ENCODE measurements at regions not wholly inside any gene's neighbourhood (a gene's known extent, or its start where the extent isn't known, plus 50 kb on each side); places are given as distances from the start of the nearest gene placed in this dataset.

DNA sequence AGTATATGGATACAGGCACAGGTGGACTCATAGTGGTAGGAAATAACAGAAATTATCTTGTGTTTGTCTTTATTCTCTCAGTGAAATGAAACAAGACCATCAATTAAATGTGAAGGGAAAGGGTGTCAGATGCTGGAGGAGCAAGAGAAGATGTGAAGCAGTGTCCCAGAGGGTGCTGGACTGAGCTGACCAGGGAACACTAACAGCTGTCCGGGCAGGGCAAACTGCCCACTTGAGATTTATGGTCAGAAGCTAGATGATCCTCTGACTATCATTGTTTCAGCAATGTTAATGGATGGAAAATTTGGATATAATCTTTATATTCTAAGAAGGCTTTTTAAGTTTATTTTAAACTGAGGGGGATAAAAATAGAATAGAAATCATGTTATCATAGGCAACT lies 267.2 kb upstream of the SLC7A11 start:
- DNase-seq (ENCODE audit: low read depth, low spot score) (no peak), FAIRE-seq (no peak)
- H3K9me1 ChIP-seq (ENCODE audit: control insufficient read depth, extremely low read depth, insufficient read depth, low read length) = no peaks in the 10 kb centered on the region
- H3K4me3 ChIP-seq (ENCODE audit: control insufficient read depth in 2 of 3, extremely low read depth in 1 of 3, insufficient read depth in 2 of 3, low read depth in 1 of 3, low read length in 3 of 3) = no peak overlapping the region
- no peak overlapping the region for H2AFZ ChIP-seq (ENCODE audit: control insufficient read depth, low read length)
- H3K27me3 ChIP-seq (ENCODE audit: control insufficient read depth, extremely low read depth, insufficient read depth, low read length) = no peaks in the 10 kb centered on the region
- no peaks in the 10 kb centered on the region for H4K20me1 ChIP-seq (ENCODE audit: control insufficient read depth, extremely low read depth, insufficient read depth, low read length)
- H3K9me3 ChIP-seq (ENCODE audit: control insufficient read depth, low read depth, low read length) = no peaks in the 10 kb centered on the region
- no peak overlapping the region for H3K9ac ChIP-seq (ENCODE audit: control insufficient read depth, extremely low read depth, insufficient read depth, low read length)
- H3K36me3 ChIP-seq (ENCODE audit: control insufficient read depth in 2 of 2, extremely low read depth in 1 of 2, insufficient read depth in 2 of 2, low read length in 2 of 2) = no peaks in the 10 kb centered on the region
- H3K4me1 ChIP-seq (ENCODE audit: control insufficient read depth, extremely low read depth, insufficient read depth, low read length) = no peaks in the 10 kb centered on the region
- H3K27ac ChIP-seq (ENCODE audit: control insufficient read depth, insufficient read depth, low read length) = no peak overlapping the region
- no peak overlapping the region for H3K4me2 ChIP-seq (ENCODE audit: control insufficient read depth, extremely low read depth, insufficient read depth, low read depth, low read length)
- H3K79me2 ChIP-seq (ENCODE audit: control insufficient read depth, insufficient read depth, low read length) = no peaks in the 10 kb centered on the region
- TF ChIP-seq, protein P1, sequence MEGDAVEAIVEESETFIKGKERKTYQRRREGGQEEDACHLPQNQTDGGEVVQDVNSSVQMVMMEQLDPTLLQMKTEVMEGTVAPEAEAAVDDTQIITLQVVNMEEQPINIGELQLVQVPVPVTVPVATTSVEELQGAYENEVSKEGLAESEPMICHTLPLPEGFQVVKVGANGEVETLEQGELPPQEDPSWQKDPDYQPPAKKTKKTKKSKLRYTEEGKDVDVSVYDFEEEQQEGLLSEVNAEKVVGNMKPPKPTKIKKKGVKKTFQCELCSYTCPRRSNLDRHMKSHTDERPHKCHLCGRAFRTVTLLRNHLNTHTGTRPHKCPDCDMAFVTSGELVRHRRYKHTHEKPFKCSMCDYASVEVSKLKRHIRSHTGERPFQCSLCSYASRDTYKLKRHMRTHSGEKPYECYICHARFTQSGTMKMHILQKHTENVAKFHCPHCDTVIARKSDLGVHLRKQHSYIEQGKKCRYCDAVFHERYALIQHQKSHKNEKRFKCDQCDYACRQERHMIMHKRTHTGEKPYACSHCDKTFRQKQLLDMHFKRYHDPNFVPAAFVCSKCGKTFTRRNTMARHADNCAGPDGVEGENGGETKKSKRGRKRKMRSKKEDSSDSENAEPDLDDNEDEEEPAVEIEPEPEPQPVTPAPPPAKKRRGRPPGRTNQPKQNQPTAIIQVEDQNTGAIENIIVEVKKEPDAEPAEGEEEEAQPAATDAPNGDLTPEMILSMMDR (optimal IDR thresholded peaks at IDR 0.05 in 1 of 3, IDR thresholded peaks at IDR 0.05 in 1 of 3, conservative IDR thresholded peaks at IDR 0.05 in 1 of 3; ENCODE audit: extremely low read depth in 1 of 3, insufficient read depth in 2 of 3, low read length in 3 of 3) = no peak
- no peak for TF ChIP-seq EZH2 (IDR thresholded peaks at IDR 0.05; ENCODE audit: low read length)
- dilution Hi-C loops (cut with MboI; ENCODE audit: extremely low pct_ligation_motif_present, low sequenced_read_pairs) = no loop called here

DNA sequence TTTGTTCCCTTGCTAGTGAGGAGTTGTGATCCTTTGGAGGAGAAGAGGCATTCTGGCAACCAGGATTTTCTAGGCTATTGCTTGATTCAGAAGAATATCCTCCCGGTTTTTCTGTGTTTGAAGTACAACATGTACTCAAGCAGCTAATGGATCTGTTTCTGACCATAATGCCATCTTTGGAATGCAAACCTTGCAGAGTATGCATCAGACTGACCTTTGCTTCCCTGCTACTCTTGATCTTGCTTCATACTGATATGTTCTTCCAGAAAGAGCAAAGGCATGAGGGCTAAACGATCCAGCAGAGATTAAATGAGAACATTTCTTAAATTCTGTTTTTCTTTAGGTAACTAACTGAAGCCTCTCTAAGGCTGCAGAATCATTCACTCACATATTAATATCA lies 265.4 kb upstream of the SLC7A11 start:
- no peak for FAIRE-seq
- H3K4me1 ChIP-seq (ENCODE audit: control insufficient read depth, extremely low read depth, insufficient read depth, low read length) = no peaks in the 10 kb centered on the region
- H3K9ac ChIP-seq (ENCODE audit: control insufficient read depth, extremely low read depth, insufficient read depth, low read length) = no peak overlapping the region
- no peak for DNase-seq (ENCODE audit: low read depth, low spot score)
- no peaks in the 10 kb centered on the region for H4K20me1 ChIP-seq (ENCODE audit: control insufficient read depth, extremely low read depth, insufficient read depth, low read length)
- no peaks in the 10 kb centered on the region for H3K36me3 ChIP-seq (ENCODE audit: control insufficient read depth in 2 of 2, extremely low read depth in 1 of 2, insufficient read depth in 2 of 2, low read length in 2 of 2)
- H3K4me3 ChIP-seq (ENCODE audit: control insufficient read depth in 2 of 3, extremely low read depth in 1 of 3, insufficient read depth in 2 of 3, low read depth in 1 of 3, low read length in 3 of 3) = no peak overlapping the region
- H3K27me3 ChIP-seq (ENCODE audit: control insufficient read depth, extremely low read depth, insufficient read depth, low read length) = no peaks in the 10 kb centered on the region
- no peak overlapping the region for H3K27ac ChIP-seq (ENCODE audit: control insufficient read depth, insufficient read depth, low read length)
- no peaks in the 10 kb centered on the region for H3K9me1 ChIP-seq (ENCODE audit: control insufficient read depth, extremely low read depth, insufficient read depth, low read length)
- H3K9me3 ChIP-seq (ENCODE audit: control insufficient read depth, low read depth, low read length) = no peaks in the 10 kb centered on the region
- H2AFZ ChIP-seq (ENCODE audit: control insufficient read depth, low read length) = no peak overlapping the region
- no peaks in the 10 kb centered on the region for H3K79me2 ChIP-seq (ENCODE audit: control insufficient read depth, insufficient read depth, low read length)
- no peak for TF ChIP-seq EZH2 (IDR thresholded peaks at IDR 0.05; ENCODE audit: low read length)
- TF ChIP-seq, protein P1 (optimal IDR thresholded peaks at IDR 0.05 in 1 of 3, IDR thresholded peaks at IDR 0.05 in 1 of 3, conservative IDR thresholded peaks at IDR 0.05 in 1 of 3; ENCODE audit: extremely low read depth in 1 of 3, insufficient read depth in 2 of 3, low read length in 3 of 3) = no peak
- no peak overlapping the region for H3K4me2 ChIP-seq (ENCODE audit: control insufficient read depth, extremely low read depth, insufficient read depth, low read depth, low read length)
- dilution Hi-C loops (cut with MboI; ENCODE audit: extremely low pct_ligation_motif_present, low sequenced_read_pairs) = no loop called here
